Spinal cord (tissue), 9 donors: ENCODE measurements at regions not wholly inside any gene's neighbourhood (a gene's known extent, or its start where the extent isn't known, plus 50 kb on each side); places are given as distances from the start of the nearest gene placed in this dataset.

Source experiments
- DNase-seq, 6 donors: peaks; one replicate each; pipeline versions ENCODE4 v3.0.0 to v3.0.0-alpha.2; 2013 to 2015; ENCODE audit warnings: low spot score in 6 of 6, low read depth in 4 of 6
- H3K27ac ChIP-seq: one replicate; pipeline ENCODE4 v1.5.1; 2013; ENCODE audit warnings: low read depth, low read length, control low read depth
- H3K27me3 ChIP-seq: one replicate; pipeline ENCODE4 v1.6.1; 2013; ENCODE audit warnings: low read length; ENCODE audit not compliant: control insufficient read depth, insufficient read depth
- H3K36me3 ChIP-seq: one replicate; pipeline ENCODE4 v1.6.1; 2013; ENCODE audit warnings: low read length; ENCODE audit not compliant: control insufficient read depth, insufficient read depth
- H3K4me1 ChIP-seq: one replicate; pipeline ENCODE4 v1.6.1; 2013; ENCODE audit warnings: low read length; ENCODE audit not compliant: control insufficient read depth, insufficient read depth
- H3K4me3 ChIP-seq: one replicate; pipeline ENCODE4 v1.5.1; 2013; ENCODE audit warnings: low read depth, low read length, control low read depth
- H3K9me3 ChIP-seq: one replicate; pipeline ENCODE4 v1.6.1; 2013; ENCODE audit warnings: low read length; ENCODE audit not compliant: control insufficient read depth, insufficient read depth
- WGBS: methylation state at CpG from one replicate; pipeline ENCODE4 v1.1.5; 2013; ENCODE audit warnings: missing lambda C conversion rate; ENCODE audit not compliant: insufficient coverage; 5-methylcytosine and 5-hydroxymethylcytosine counted together
- donor health status: healthy.

- peaks cover 3% of the 10 kb centered on the region for H3K27me3 ChIP-seq
- H3K27ac ChIP-seq: no peak overlapping the region
- H3K36me3 ChIP-seq: no peaks in the 10 kb centered on the region
- no peak for DNase-seq
- H3K4me3 ChIP-seq: no peak overlapping the region
- no peaks in the 10 kb centered on the region for H3K9me3 ChIP-seq
- WGBS: no CpG with 5 or more reads among the region's 3 CpGs
- H3K4me1 ChIP-seq: peaks cover 8% of the 10 kb centered on the region
Observed at GRCh38 chr15:95302206-95302605, 1028.3 kb upstream of the NR2F2 start.

GRCh38 chr15:95302809-95303208, 1027.7 kb upstream of the NR2F2 start:
- Histone ChIP-seq H3K4me1 (peaks cover 8% of the 10 kb centered on the region), H3K36me3 (no peaks in the 10 kb centered on the region), H3K27me3 (peaks cover 3% of the 10 kb centered on the region), H3K27ac (no peak overlapping the region), H3K9me3 (no peaks in the 10 kb centered on the region), H3K4me3 (no peak overlapping the region)
- 100% methylated on average over 2 of the region's 6 CpGs for WGBS
- DNase-seq: no peak

GRCh38 chr15:95303713-95304112, 1026.8 kb upstream of the NR2F2 start:
- 67% methylated on average over 2 of the region's 4 CpGs for WGBS
- DNase-seq: peak in 2 of 6 donors; percentile 35 to 74
- H3K4me1 ChIP-seq: peaks cover 8% of the 10 kb centered on the region
- H3K9me3 ChIP-seq: no peaks in the 10 kb centered on the region
- H3K4me3 ChIP-seq: peak overlapping the region; percentile 2
- H3K27ac ChIP-seq: peak overlapping the region; percentile 83
- H3K27me3 ChIP-seq: peaks cover 3% of the 10 kb centered on the region
- no peaks in the 10 kb centered on the region for H3K36me3 ChIP-seq

GRCh38 chr15:95304151-95304946, 1026.2 kb upstream of the NR2F2 start:
- WGBS: 45% methylated on average over 3 of the region's 12 CpGs
- Histone ChIP-seq H3K36me3 (no peaks in the 10 kb centered on the region), H3K4me1 (peaks cover 8% of the 10 kb centered on the region), H3K4me3 (peak overlapping the region; percentile 2), H3K27me3 (peaks cover 3% of the 10 kb centered on the region), H3K9me3 (no peaks in the 10 kb centered on the region), H3K27ac (peak overlapping the region; percentile 83)
- DNase-seq: peak in 2 of 6 donors; percentile 74 to 92

GRCh38 chr15:95304947-95305400, 1025.5 kb upstream of the NR2F2 start:
- peak in 1 of 6 donors; percentile 59 for DNase-seq
- H3K36me3 ChIP-seq: no peaks in the 10 kb centered on the region
- peaks cover 8% of the 10 kb centered on the region for H3K4me1 ChIP-seq
- peak overlapping the region; percentile 83 for H3K27ac ChIP-seq
- no peak overlapping the region for H3K4me3 ChIP-seq
- WGBS: no CpG with 5 or more reads among the region's 4 CpGs
- H3K9me3 ChIP-seq: no peaks in the 10 kb centered on the region
- peaks cover 3% of the 10 kb centered on the region for H3K27me3 ChIP-seq

GRCh38 chr15:95307115-95307514, 1023.4 kb upstream of the NR2F2 start:
- WGBS: no CpG with 5 or more reads among the region's 4 CpGs
- no peak overlapping the region for H3K4me3 ChIP-seq
- peaks cover 8% of the 10 kb centered on the region for H3K4me1 ChIP-seq
- H3K36me3 ChIP-seq: no peaks in the 10 kb centered on the region
- no peak overlapping the region for H3K27ac ChIP-seq
- peaks cover 3% of the 10 kb centered on the region for H3K27me3 ChIP-seq
- DNase-seq: no peak
- no peaks in the 10 kb centered on the region for H3K9me3 ChIP-seq

GRCh38 chr15:95319242-95319641, 1011.3 kb upstream of the NR2F2 start:
- no peaks in the 10 kb centered on the region for H3K36me3 ChIP-seq
- no peak for DNase-seq

GRCh38 chr15:95323796-95324195, 1006.7 kb upstream of the NR2F2 start:
- peaks cover 6% of the 10 kb centered on the region for H3K4me1 ChIP-seq
- WGBS: no CpG with 5 or more reads among the region's 7 CpGs
- peak in 1 of 6 donors; percentile 23 for DNase-seq
- no peak overlapping the region for H3K27ac ChIP-seq
- H3K9me3 ChIP-seq: no peaks in the 10 kb centered on the region
- H3K36me3 ChIP-seq: no peaks in the 10 kb centered on the region
- H3K27me3 ChIP-seq: peaks cover 7% of the 10 kb centered on the region
- H3K4me3 ChIP-seq: no peak overlapping the region

More at GRCh38 chr15:95319242-95319641, 1011.3 kb upstream of the NR2F2 start:
- Histone ChIP-seq H3K27ac (no peak overlapping the region), H3K27me3 (no peaks in the 10 kb centered on the region), H3K4me1 (no peaks in the 10 kb centered on the region), H3K4me3 (no peak overlapping the region), H3K9me3 (no peaks in the 10 kb centered on the region)
- WGBS: no CpG with 5 or more reads among the region's 4 CpGs

GRCh38 chr15:95324656-95325055, 1005.8 kb upstream of the NR2F2 start:
- no peaks in the 10 kb centered on the region for H3K9me3 ChIP-seq
- peaks cover 7% of the 10 kb centered on the region for H3K27me3 ChIP-seq
- H3K4me3 ChIP-seq: no peak overlapping the region
- peaks cover 6% of the 10 kb centered on the region for H3K4me1 ChIP-seq
- H3K27ac ChIP-seq: peak overlapping the region; percentile 95
- 66% methylated on average over 4 of the region's 7 CpGs for WGBS
- peak in 1 of 6 donors; percentile 14 for DNase-seq
- no peaks in the 10 kb centered on the region for H3K36me3 ChIP-seq
